DND-41 (cell line): ENCODE measurements at regions not wholly inside any gene's neighbourhood (a gene's known extent, or its start where the extent isn't known, plus 50 kb on each side); places are given as distances from the start of the nearest gene placed in this dataset.
"Not testable (repeated sequence)": the region's sequence is repeated elsewhere in the genome, so short reads cannot be mapped to it uniquely, and the experiment has no call there.

Experiments used
- EZH2 ChIP-seq: IDR thresholded peaks from 3 replicates; pipeline ENCODE4 v1.6.1; 2012; ENCODE audit warnings: borderline replicate concordance, low read depth, mild to moderate bottlenecking, moderate library complexity, low read length, inconsistent platforms; ENCODE audit not compliant: severe bottlenecking
- TF ChIP-seq, protein P1 (sequence below): IDR thresholded peaks from 2 replicates; pipeline ENCODE4 v1.5.1; 2012; ENCODE audit warnings: borderline replicate concordance, low read length, moderate library complexity, mild to moderate bottlenecking; ENCODE audit not compliant: poor library complexity, severe bottlenecking; ENCODE audit errors: extremely low read depth

DNA sequence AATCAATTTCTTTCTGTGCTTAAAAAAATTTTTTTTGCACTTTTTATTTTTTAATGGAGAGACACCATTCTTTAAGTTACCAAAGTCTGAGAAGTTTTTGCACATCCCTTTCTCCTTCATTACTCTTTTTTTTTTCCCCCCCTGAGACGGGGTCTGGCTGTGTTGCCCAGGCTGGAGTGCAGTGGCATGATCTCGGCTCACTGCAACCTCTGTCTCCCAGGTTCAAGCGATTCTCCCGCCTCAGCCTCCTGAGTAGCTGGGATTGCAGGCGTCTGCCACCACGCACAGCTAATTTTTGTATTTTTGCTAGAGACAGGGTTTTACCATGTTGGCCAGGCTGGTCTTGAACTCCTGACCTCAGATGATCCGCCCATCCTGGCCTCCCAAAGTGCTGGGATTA lies 104.3 kb downstream of the UTRN start:
- TF ChIP-seq, protein P1, sequence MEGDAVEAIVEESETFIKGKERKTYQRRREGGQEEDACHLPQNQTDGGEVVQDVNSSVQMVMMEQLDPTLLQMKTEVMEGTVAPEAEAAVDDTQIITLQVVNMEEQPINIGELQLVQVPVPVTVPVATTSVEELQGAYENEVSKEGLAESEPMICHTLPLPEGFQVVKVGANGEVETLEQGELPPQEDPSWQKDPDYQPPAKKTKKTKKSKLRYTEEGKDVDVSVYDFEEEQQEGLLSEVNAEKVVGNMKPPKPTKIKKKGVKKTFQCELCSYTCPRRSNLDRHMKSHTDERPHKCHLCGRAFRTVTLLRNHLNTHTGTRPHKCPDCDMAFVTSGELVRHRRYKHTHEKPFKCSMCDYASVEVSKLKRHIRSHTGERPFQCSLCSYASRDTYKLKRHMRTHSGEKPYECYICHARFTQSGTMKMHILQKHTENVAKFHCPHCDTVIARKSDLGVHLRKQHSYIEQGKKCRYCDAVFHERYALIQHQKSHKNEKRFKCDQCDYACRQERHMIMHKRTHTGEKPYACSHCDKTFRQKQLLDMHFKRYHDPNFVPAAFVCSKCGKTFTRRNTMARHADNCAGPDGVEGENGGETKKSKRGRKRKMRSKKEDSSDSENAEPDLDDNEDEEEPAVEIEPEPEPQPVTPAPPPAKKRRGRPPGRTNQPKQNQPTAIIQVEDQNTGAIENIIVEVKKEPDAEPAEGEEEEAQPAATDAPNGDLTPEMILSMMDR = not testable (repeated sequence)
- not testable (repeated sequence) for TF ChIP-seq EZH2
